ENCODE measurements at regions not wholly inside any gene's neighbourhood (a gene's known extent, or its start where the extent isn't known, plus 50 kb on each side); places are given as distances from the start of the nearest gene placed in this dataset.

GRCh38 chr10:130857631-130858295, 453.8 kb downstream of the TCERG1L start:
- CTCF ChIA-PET: no interaction called here
- BruUV-seq (replicated peaks): no TSS peak
- Mint-ChIP-seq H3K4me3 (ENCODE audit: low read depth, unreplicated experiment) (no peak overlapping the region), H3K36me3 (ENCODE audit: insufficient read depth, unreplicated experiment) (no peaks in the 10 kb centered on the region), H3K27me3 (ENCODE audit: unreplicated experiment) (no peaks in the 10 kb centered on the region), H3K9me3 (ENCODE audit: low read depth, unreplicated experiment) (peaks cover 18% of the 10 kb centered on the region), H3K4me1 (ENCODE audit: low read depth, unreplicated experiment) (no peaks in the 10 kb centered on the region), H3K27ac (ENCODE audit: unreplicated experiment) (no peak overlapping the region)
- intact Hi-C loops (cut with micrococcal nuclease; ENCODE audit: unreplicated experiment): no loop called here
- no peak for DNase-seq
- no peak for TF ChIP-seq CTCF (IDR thresholded peaks at IDR 0.05; ENCODE audit: unreplicated experiment)

- H3K4me3 Mint-ChIP-seq (ENCODE audit: low read depth, unreplicated experiment): no peak overlapping the region
- no peaks in the 10 kb centered on the region for H3K27me3 Mint-ChIP-seq (ENCODE audit: unreplicated experiment)
- no TSS peak for BruUV-seq (replicated peaks)
- no peak for DNase-seq
- no peak for TF ChIP-seq CTCF (IDR thresholded peaks at IDR 0.05; ENCODE audit: unreplicated experiment)
- H3K4me1 Mint-ChIP-seq (ENCODE audit: low read depth, unreplicated experiment): no peaks in the 10 kb centered on the region
- CTCF ChIA-PET: no interaction called here
- H3K9me3 Mint-ChIP-seq (ENCODE audit: low read depth, unreplicated experiment): peaks cover 16% of the 10 kb centered on the region
- H3K36me3 Mint-ChIP-seq (ENCODE audit: insufficient read depth, unreplicated experiment): no peaks in the 10 kb centered on the region
- H3K27ac Mint-ChIP-seq (ENCODE audit: unreplicated experiment): no peak overlapping the region
- intact Hi-C loops (cut with micrococcal nuclease; ENCODE audit: unreplicated experiment): no loop called here
Observed at GRCh38 chr10:130858626-130859025, 452.9 kb downstream of the TCERG1L start.

- DNase-seq: no peak
- intact Hi-C loops (cut with micrococcal nuclease; ENCODE audit: unreplicated experiment): no loop called here
- Mint-ChIP-seq H3K36me3 (ENCODE audit: insufficient read depth, unreplicated experiment) (no peaks in the 10 kb centered on the region), H3K9me3 (ENCODE audit: low read depth, unreplicated experiment) (peaks cover 16% of the 10 kb centered on the region), H3K4me1 (ENCODE audit: low read depth, unreplicated experiment) (no peaks in the 10 kb centered on the region), H3K27ac (ENCODE audit: unreplicated experiment) (no peak overlapping the region), H3K4me3 (ENCODE audit: low read depth, unreplicated experiment) (no peak overlapping the region), H3K27me3 (ENCODE audit: unreplicated experiment) (no peaks in the 10 kb centered on the region)
- TF ChIP-seq CTCF (IDR thresholded peaks at IDR 0.05; ENCODE audit: unreplicated experiment): no peak
- BruUV-seq (replicated peaks): no TSS peak
- CTCF ChIA-PET: no interaction called here
Observed at GRCh38 chr10:130859427-130859826, 452.1 kb downstream of the TCERG1L start.

GRCh38 chr10:130862122-130862521, 449.4 kb downstream of the TCERG1L start:
- Mint-ChIP-seq H3K27ac (ENCODE audit: unreplicated experiment) (no peak overlapping the region), H3K36me3 (ENCODE audit: insufficient read depth, unreplicated experiment) (no peaks in the 10 kb centered on the region), H3K4me1 (ENCODE audit: low read depth, unreplicated experiment) (no peaks in the 10 kb centered on the region), H3K4me3 (ENCODE audit: low read depth, unreplicated experiment) (no peak overlapping the region), H3K9me3 (ENCODE audit: low read depth, unreplicated experiment) (peaks cover 12% of the 10 kb centered on the region), H3K27me3 (ENCODE audit: unreplicated experiment) (no peaks in the 10 kb centered on the region)
- CTCF ChIA-PET: no interaction called here
- BruUV-seq (replicated peaks): no TSS peak
- no peak for TF ChIP-seq CTCF (IDR thresholded peaks at IDR 0.05; ENCODE audit: unreplicated experiment)
- no peak for DNase-seq
- intact Hi-C loops (cut with micrococcal nuclease; ENCODE audit: unreplicated experiment): no loop called here
